ENCODE measurements at regions not wholly inside any gene's neighbourhood (a gene's known extent, or its start where the extent isn't known, plus 50 kb on each side); places are given as distances from the start of the nearest gene placed in this dataset.

DNA sequence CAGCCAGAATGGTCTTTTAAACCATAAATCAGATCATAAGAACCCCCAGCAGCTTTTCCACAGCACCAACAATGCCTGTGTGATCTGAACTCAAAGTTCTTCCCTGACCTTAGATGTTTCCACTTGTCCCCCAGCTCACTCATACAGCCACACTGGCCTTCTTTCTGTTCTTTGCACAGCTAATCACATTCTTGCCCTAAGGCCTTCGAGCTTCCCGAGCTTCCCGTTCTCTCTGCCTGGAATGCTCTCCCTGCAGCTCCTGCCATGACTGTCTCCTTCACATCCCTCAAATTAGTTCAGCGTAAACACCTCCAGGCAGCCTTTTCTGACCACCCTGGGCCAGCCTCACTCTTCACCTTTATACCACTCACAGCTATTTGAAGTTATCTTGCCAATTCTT is 166.8 kb upstream of the NFE2L3 start:
- no peak overlapping the region for H3K27ac ChIP-seq
- H3K9me3 ChIP-seq = no peaks in the 10 kb centered on the region
- no peaks in the 10 kb centered on the region for H3K4me1 ChIP-seq
- H3K4me3 ChIP-seq = no peak overlapping the region
- TF ChIP-seq POLR2A (IDR thresholded peaks at IDR 0.05) (no peak), EP300 (IDR thresholded peaks at IDR 0.05) (no peak)
- TF ChIP-seq, protein P1, sequence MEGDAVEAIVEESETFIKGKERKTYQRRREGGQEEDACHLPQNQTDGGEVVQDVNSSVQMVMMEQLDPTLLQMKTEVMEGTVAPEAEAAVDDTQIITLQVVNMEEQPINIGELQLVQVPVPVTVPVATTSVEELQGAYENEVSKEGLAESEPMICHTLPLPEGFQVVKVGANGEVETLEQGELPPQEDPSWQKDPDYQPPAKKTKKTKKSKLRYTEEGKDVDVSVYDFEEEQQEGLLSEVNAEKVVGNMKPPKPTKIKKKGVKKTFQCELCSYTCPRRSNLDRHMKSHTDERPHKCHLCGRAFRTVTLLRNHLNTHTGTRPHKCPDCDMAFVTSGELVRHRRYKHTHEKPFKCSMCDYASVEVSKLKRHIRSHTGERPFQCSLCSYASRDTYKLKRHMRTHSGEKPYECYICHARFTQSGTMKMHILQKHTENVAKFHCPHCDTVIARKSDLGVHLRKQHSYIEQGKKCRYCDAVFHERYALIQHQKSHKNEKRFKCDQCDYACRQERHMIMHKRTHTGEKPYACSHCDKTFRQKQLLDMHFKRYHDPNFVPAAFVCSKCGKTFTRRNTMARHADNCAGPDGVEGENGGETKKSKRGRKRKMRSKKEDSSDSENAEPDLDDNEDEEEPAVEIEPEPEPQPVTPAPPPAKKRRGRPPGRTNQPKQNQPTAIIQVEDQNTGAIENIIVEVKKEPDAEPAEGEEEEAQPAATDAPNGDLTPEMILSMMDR (IDR thresholded peaks at IDR 0.05) = no peak
- H3K36me3 ChIP-seq = no peaks in the 10 kb centered on the region
- H3K27me3 ChIP-seq = no peaks in the 10 kb centered on the region
- DNase-seq (ENCODE audit: low spot score in 2 of 2) = no peak
- WGBS, 2 donors = 55% methylated on average over 4 of the region's 4 CpGs

GRCh38 chr7:25988640-25989039 is 163.4 kb upstream of the NFE2L3 start:
- H3K36me3 ChIP-seq = no peaks in the 10 kb centered on the region
- H3K4me3 ChIP-seq = no peak overlapping the region
- H3K27ac ChIP-seq = no peak overlapping the region
- H3K9me3 ChIP-seq = no peaks in the 10 kb centered on the region
- no peak for TF ChIP-seq POLR2A (IDR thresholded peaks at IDR 0.05)
- TF ChIP-seq, protein P1 (IDR thresholded peaks at IDR 0.05) = no peak
- TF ChIP-seq EP300 (IDR thresholded peaks at IDR 0.05) = no peak
- 97 to 100% methylated on average over 1 of the region's 1 CpG for WGBS, 2 donors
- H3K4me1 ChIP-seq = no peaks in the 10 kb centered on the region
- H3K27me3 ChIP-seq = no peaks in the 10 kb centered on the region
- DNase-seq (ENCODE audit: low spot score in 2 of 2) = no peak

- 46 to 51% methylated on average over 6 of the region's 6 CpGs for WGBS, 2 donors
- Histone ChIP-seq H3K4me1 (no peaks in the 10 kb centered on the region), H3K27me3 (no peaks in the 10 kb centered on the region), H3K9me3 (no peaks in the 10 kb centered on the region), H3K27ac (no peak overlapping the region), H3K36me3 (no peaks in the 10 kb centered on the region), H3K4me3 (no peak overlapping the region)
- no peak for TF ChIP-seq EP300 (IDR thresholded peaks at IDR 0.05)
- TF ChIP-seq, protein P1 (IDR thresholded peaks at IDR 0.05) = no peak
- TF ChIP-seq POLR2A (IDR thresholded peaks at IDR 0.05) = no peak
- DNase-seq (ENCODE audit: low spot score in 2 of 2) = no peak
These were observed 162.8 kb upstream of the NFE2L3 start for GRCh38 chr7:25989140-25989705.

DNA sequence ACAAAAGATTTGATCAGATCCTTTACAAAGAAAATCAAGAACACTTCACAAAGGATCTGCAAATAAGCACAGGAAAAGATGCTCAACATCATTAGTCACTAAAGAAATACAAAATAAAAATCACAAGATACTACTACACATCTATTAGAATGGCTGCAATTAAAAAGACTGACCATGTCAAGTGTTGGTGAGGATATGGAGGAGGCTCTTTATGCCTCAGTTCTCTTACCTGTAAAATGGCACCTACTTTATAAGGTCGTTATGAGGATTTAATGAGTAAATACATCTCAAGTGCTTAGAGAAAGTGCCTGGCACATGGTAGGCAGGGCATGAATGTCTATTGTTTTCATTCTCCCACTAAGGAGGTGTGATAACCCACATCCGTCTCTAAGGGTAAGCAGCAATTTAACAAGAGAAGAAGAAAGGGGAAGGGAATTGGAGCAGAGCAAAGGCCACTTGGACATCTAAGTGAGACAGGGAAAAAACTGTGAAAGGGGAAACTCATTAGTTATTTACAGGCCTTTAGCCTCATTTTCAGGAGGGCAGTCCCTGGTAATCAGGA is 157.5 kb upstream of the NFE2L3 start:
- 75 to 79% methylated on average over 2 of the region's 2 CpGs for WGBS, 2 donors
- DNase-seq (ENCODE audit: low spot score in 2 of 2) = no peak
- peaks cover 0 to 4% (median 0%) of the 10 kb centered on the region in 4 donors for H3K4me1 ChIP-seq
- H3K36me3 ChIP-seq = no peaks in the 10 kb centered on the region
- TF ChIP-seq POLR2A (IDR thresholded peaks at IDR 0.05) = no peak
- TF ChIP-seq, protein P1 (IDR thresholded peaks at IDR 0.05) = no peak
- no peak for TF ChIP-seq EP300 (IDR thresholded peaks at IDR 0.05)
- no peaks in the 10 kb centered on the region for H3K27me3 ChIP-seq
- H3K9me3 ChIP-seq = no peaks in the 10 kb centered on the region
- no peak overlapping the region for H3K4me3 ChIP-seq
- H3K27ac ChIP-seq = no peak overlapping the region

GRCh38 chr7:25995216-25995615 is 156.8 kb upstream of the NFE2L3 start:
- no peaks in the 10 kb centered on the region for H3K36me3 ChIP-seq
- no peaks in the 10 kb centered on the region for H3K27me3 ChIP-seq
- no peak for DNase-seq (ENCODE audit: low spot score in 2 of 2)
- no peaks in the 10 kb centered on the region for H3K9me3 ChIP-seq
- WGBS, 2 donors = 57 to 59% methylated on average over 3 of the region's 3 CpGs
- H3K4me1 ChIP-seq = peaks cover 0 to 4% (median 0%) of the 10 kb centered on the region in 4 donors
- H3K4me3 ChIP-seq = no peak overlapping the region
- TF ChIP-seq EP300 (IDR thresholded peaks at IDR 0.05) (no peak), POLR2A (IDR thresholded peaks at IDR 0.05) (no peak)
- TF ChIP-seq, protein P1 (IDR thresholded peaks at IDR 0.05) = no peak
- H3K27ac ChIP-seq = no peak overlapping the region
